PFSK-1 (cell line): ENCODE measurements at regions not wholly inside any gene's neighbourhood (a gene's known extent, or its start where the extent isn't known, plus 50 kb on each side); places are given as distances from the start of the nearest gene placed in this dataset.

ENCODE experiments used
- POLR2AphosphoS5 ChIP-seq: IDR thresholded peaks from 2 replicates; pipeline ENCODE4 v1.6.1; 2012; ENCODE audit warnings: low read depth, mild to moderate bottlenecking, control low read depth, low read length, moderate library complexity
- SIN3A ChIP-seq: IDR thresholded peaks from 2 replicates; pipeline ENCODE4 v1.6.1; 2012; ENCODE audit warnings: mild to moderate bottlenecking, low read length, moderate library complexity, borderline replicate concordance; ENCODE audit not compliant: insufficient read depth
- TAF1 ChIP-seq: IDR thresholded peaks from 2 replicates; pipeline ENCODE4 v1.6.1; 2012; ENCODE audit warnings: low read length, control low read depth, borderline replicate concordance; ENCODE audit not compliant: insufficient read depth
- TF ChIP-seq, protein P1 (sequence below), 2 experiments: IDR thresholded peaks; 2 replicates each; pipeline versions ENCODE4 v1.6.1 to v1.8.0; 2011 to 2012; ENCODE audit warnings: low read depth in 2 of 2, low read length in 2 of 2, control low read depth in 1 of 2, inconsistent platforms in 1 of 2, mild to moderate bottlenecking in 1 of 2, moderate library complexity in 1 of 2; ENCODE audit not compliant: insufficient read depth in 1 of 2

DNA sequence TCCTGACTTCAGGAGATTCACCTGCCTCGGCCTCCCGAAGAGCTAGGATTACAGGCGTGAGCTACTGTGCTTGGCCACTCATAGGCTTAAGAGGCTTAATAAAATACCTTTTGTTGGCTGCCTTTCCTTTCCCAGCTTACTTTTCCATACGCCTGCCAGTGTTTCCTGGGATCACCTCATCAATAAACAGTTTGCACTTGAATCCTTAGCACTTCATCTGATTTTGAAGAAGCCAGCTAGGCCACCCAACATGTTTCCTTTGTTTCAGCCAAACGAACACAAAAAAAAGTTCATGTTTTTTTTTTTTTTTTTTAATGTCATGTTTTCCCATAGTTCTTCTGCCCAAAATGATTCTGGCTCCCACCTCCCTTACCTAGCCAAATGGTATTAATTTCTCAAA is 92.3 kb downstream of the RAP2B start:
- TF ChIP-seq, protein P1, sequence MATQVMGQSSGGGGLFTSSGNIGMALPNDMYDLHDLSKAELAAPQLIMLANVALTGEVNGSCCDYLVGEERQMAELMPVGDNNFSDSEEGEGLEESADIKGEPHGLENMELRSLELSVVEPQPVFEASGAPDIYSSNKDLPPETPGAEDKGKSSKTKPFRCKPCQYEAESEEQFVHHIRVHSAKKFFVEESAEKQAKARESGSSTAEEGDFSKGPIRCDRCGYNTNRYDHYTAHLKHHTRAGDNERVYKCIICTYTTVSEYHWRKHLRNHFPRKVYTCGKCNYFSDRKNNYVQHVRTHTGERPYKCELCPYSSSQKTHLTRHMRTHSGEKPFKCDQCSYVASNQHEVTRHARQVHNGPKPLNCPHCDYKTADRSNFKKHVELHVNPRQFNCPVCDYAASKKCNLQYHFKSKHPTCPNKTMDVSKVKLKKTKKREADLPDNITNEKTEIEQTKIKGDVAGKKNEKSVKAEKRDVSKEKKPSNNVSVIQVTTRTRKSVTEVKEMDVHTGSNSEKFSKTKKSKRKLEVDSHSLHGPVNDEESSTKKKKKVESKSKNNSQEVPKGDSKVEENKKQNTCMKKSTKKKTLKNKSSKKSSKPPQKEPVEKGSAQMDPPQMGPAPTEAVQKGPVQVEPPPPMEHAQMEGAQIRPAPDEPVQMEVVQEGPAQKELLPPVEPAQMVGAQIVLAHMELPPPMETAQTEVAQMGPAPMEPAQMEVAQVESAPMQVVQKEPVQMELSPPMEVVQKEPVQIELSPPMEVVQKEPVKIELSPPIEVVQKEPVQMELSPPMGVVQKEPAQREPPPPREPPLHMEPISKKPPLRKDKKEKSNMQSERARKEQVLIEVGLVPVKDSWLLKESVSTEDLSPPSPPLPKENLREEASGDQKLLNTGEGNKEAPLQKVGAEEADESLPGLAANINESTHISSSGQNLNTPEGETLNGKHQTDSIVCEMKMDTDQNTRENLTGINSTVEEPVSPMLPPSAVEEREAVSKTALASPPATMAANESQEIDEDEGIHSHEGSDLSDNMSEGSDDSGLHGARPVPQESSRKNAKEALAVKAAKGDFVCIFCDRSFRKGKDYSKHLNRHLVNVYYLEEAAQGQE (IDR thresholded peaks at IDR 0.05; ENCODE audit: insufficient read depth in 1 of 2, low read depth in 2 of 2, low read length in 2 of 2): no peak
- TF ChIP-seq POLR2AphosphoS5: no peak
- TF ChIP-seq TAF1: no peak
- no peak for TF ChIP-seq SIN3A
